Smooth muscle cell of the brain vasculature (primary cell): ENCODE measurements at regions not wholly inside any gene's neighbourhood (a gene's known extent, or its start where the extent isn't known, plus 50 kb on each side); places are given as distances from the start of the nearest gene placed in this dataset.

Experiments
- DNase-seq: peaks from one replicate; pipeline ENCODE4 v3.0.0-alpha.2; 2012; ENCODE audit warnings: low read depth, low spot score

DNA sequence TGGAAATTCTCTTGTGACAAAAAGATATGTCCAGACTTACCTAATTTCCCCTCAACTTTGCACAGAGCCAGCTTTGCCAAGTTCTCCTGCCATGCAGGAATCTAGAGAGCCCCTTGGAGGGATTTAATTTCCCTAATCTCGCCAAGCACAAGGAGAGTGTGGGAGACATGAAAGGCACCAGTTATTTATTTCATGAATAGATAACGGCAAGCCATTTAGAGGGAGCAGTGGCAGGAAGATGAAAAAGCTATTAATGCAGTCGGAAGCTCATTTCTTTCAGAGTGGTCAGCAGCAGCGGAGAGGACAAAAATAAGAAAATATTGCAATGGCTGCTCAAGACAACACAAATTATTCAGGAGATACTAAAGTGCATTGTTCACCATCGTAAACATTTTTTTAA is 150.9 kb upstream of the WSCD2 start:
- no peak for DNase-seq

DNA sequence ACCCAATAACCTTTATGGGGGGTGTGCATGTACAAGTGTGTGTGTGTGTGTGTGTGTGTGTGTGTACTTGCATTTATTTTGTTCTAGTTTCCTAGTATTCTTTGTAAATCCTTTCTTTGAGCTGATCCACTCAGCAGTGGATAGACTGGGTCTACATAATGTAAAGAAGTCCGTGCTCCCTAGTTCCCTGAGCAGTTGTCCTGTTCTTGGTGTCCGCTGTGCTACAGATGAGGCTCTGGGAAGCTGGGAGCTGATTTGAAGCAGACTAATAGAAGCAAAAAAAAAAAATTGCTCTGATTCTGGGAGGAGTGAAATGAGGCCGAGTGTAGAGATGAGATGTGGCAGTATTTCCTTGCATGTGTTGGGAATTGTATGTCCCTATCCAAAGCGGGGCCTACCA is 150.4 kb upstream of the WSCD2 start:
- DNase-seq = no peak

DNA sequence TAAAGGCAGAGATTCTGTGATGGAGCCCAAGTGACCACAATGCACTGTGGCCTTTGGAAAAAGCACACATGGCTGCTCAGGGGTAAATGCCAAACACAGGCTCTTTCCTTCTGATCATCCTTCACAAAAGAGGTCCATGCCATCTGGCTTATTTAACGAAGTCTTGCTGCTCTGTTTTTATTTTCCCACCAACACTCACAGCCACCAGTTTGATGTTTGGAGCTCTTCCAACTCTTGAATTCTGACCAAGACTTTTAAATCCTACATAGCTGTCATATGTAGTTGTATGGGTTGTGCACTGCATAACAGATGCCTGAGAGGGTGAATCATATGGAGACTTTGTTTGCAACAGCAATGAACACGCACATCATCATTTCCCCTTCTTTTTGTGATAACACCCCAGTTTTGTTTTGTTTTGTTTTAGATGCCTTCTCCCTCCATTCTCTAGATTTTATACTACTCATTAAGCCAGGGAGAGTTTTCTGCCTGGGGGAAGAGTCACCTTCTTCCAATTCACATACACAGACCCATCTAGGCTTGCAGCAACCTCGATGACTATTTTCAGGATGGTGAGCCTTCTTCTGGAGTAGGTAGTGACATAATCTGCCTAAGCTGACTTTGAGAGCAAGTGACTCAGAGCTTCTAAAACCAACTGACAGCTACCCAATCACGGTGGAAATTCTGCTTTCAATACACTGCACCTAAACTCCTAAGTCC is 145.2 kb upstream of the WSCD2 start:
- DNase-seq = no peak

DNA sequence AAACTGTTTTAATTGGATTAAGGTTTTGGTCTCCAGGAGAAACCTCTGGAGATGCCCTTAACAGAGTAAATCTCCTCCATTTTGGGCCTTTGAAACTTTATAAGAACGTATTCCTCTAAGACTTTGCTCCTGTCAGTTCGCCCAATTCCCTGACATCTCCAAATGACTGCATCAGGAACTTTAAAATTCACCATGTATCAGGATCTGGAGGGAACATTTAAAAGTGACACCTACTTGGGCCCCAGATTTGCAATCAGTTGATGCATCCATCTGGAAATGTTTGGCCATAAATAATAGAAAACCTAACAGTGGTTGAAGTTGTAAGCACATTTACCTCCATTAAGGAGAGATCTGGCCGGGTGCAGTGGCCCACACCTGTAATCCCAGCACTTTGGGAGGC is 144.1 kb upstream of the WSCD2 start:
- no peak for DNase-seq

DNA sequence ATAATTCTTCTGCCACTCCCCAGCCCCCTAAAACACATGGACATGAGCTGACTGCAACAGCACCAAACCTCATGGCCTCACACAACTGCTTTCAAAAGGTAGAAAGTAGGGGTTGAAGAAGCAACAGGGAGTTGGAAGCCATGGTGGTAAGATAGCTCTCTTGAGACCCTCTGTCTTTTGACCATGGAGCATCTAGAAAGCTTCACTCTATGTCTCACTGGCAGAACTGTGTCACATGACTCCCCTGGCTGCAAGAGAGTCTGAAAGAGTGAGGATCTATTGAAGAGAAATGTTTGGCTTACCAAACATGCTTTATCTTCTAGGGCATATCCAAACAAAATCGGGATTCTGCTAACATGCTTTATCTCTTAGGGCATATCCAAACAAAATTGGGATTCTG is 142.9 kb upstream of the WSCD2 start:
- DNase-seq = no peak

DNA sequence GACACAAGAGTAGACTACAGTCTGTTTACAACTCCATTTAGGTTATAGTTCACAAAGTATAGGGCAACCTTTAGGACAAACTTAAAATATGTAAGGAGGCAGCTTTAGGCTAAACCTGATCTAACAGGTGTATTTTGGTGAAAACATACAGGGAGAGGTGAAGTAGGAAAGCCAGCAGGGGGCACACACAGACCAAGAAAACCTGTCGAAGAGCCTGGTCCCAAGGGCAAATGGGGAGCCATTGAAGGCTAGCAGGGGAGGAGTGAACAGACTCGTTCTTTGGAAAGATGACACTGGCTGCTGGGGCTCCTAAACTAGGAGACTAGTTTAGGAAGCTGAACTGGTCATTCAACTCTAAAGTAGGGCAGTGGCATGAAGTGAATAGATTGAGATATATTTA is 138.8 kb upstream of the WSCD2 start:
- DNase-seq = no peak

DNA sequence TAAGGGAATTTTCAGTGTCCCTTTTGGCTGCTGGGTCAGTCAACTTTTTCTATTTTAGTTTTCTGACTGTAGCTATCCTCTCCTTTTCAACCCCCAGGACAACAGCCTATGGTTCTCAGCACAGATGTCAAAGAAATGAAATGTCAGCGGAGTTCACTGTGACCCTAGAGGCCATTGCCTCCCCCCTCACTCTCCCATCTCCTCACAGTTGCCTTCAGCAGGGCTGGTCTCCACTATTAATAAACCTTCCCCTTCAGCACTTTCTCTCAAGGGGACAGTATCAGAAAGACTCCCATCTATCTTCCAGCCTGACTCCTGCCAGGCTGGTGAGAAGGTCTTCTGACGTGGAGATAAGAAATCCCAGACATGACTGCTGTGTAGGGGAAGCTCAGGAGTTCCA is 137.1 kb upstream of the WSCD2 start:
- no peak for DNase-seq

DNA sequence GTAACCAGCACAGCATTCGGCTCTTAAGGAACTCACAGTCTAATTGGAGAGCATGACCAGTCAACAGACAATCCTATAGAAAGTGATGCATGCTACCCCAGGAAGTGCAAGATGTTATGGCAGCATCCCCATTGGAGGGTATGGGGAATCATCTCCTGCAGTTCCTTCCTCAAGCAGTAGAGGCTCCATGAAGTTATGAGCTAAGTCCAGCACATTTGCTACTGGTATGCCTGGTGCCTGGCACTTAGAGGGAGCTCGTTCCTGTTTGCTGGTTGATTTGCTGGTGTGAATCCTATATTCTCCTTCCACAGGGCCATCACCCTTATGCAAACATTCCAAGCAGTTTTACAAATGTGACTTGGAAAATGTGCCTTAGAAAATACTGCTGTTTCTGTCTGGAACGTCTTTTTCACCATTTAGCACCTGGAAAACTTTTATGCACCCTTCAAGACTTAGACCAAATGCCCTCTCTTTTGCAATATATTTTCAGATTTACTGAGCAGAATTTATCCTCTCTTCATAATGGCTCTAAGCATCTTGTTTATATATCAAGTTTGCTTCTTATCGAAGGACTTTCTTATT is 136.1 kb upstream of the WSCD2 start:
- no peak for DNase-seq

DNA sequence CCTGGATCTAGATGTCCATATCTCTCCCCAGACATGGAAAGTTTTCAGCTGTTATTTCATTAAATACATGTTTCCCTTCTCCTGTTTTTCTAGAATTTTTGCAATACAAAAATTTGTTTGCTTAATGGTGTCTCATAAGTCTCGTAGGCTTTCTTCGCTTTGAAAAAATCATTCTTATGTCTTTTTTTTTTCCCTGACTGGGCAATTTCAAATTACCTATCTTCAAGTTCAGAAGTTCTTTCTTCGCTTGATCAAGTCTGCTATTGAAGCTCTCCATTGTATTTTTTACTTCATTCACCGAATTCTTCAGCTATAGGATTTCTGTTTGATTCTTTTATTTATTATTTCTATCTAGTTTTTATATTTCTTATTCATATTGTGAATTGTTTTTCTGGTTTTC is 130.2 kb upstream of the WSCD2 start:
- DNase-seq = no peak

DNA sequence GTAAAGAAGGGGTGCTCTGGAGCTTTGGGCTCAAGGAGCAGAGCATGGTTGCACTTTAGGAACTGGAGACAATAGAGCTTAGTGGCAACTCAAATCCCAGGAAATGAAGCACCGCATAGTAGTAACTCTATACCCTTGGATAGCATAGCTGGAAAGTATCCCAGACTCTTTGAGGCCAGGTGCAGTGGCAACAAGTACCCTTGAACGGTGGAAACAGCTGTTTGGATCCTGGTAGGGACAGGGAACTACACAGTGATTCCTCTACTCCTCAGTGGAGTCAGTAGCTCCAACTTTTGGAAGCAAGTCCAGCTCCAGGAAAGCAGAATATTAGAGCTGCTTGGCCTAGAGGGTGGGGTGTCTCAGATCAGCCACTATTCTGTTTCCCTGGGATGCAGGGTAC is 129.0 kb upstream of the WSCD2 start:
- DNase-seq = no peak

DNA sequence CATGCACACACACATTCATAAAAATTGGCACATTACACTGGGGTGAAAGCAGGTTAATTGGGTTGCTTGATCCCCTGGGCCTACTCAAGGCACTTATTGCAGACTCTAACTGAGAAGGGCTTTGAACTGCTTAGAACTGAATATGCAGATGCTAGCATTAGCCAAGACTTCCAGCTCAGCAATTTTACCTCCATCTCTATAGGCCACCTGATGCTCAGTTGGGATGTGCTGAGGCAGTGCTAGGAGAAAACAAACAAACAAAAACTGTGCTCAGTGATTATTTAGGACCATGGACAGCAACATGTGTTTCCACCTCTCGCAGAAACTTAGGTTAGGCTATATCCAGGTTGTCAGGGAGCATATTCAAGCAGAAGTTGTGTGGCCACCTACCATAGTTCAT is 124.8 kb upstream of the WSCD2 start:
- no peak for DNase-seq

DNA sequence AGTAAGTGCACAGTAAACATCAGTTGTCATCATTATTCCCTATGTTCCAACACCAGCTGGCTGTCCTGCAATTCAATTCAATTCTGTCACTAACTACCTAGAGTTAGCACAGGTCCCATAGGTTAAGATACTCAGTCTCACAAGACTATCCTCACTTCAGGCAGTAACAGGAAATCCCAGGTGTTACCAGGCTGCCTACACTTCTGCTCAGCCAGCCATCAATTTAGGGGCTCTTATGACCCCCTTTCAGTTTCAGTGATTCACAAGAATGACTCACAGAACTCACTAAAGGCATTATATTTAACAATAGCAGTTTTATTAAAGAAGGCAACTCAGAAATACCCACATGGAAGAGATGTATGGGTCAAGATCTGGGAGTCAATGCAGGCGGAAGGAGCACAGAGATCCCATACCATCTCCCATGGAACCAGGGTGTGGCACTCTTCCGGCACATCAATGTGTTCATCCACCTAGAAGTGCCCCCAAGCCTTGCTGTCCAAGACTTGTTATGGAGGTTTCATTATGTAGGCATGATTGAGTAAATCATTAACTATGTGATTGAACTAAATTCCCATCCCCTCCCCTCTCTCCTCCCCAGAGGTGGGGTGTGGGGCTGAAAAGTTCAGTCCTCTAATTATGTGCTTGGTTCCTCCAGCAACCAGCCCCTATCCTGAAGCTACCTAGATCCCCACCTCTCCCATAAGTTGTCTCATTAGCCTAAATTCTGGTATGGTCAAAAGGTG is 120.8 kb upstream of the WSCD2 start:
- no peak for DNase-seq

DNA sequence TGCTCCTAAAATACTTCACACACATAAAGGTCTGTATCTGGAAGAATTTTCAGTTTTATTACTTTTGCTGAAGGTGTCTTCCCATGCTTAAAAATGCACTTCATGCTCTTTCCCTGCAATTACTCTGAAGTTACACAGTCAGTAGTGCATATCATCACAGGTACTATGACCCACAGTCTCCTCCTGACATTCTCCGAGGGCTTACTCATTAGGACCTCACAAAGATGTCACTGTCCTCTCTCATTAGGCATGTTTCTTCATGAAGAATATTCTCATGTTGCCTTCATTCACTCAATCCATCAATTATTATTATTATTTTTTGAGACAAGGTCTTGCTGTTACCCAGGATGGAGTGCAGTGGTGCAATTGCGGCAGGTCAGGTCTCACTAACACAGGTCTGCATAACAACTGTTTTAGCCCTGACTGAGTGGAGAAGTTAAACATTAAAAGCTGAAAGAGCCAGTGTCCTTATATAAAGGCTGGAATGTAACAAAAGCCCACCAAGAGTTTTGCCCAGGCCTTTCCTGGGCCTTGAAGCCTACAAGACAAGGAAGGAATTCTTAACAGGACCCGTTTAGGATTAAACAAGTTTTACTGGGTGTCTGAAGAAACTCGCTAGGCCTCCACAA is 119.5 kb upstream of the WSCD2 start:
- DNase-seq = no peak

DNA sequence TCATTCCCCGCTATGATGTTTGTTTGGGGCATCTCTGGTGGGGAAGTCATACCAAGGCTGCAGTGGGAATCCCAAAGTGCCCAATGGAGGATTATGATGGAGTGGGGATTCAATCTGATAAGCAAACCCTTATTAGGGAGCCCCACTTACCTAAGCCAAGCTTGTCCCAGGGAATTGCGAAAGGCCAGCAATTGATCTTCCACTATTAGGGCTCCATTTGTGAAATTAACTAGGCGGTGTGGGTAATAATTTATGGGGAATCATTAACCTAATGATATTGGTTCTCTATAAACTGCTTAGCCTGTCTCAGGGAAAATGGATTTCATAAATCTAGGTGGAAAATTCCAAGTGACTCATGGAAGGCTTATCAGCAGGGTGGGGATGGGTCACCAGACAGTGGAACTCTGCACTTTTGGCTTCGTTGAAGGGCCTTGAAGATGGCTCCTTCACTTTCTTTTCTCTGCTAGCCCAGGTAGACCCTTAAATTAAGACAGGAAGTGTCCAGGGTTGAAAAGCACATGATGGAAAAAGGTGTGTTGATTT is 113.0 kb upstream of the WSCD2 start:
- DNase-seq = no peak

DNA sequence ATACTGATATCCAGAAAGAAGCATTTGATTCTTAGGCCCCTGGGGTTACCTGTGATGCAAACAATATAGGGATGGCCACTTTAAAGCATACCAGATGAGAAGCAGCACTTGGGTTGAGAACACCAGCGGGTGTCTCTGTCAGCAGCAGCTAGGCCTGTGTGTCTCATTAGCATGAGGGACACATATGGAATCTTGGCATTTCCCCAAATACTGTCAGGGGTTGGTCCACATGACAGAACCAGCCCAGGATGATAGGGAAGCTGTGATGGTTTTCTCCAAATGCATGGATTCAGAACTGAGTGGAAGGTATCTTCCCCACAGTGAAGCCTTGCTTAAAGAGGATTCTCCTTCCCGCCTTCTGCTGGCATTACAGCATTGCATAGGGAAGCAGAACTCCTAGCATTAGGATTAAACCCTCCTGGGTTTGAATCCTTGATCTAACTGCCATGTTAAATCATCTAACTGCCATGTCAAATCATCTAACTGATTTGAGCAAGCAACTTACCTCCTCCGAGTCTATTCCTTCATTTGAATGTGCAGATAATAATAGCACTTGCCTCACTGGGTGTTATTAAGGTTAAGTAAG is 111.5 kb upstream of the WSCD2 start:
- DNase-seq = no peak

DNA sequence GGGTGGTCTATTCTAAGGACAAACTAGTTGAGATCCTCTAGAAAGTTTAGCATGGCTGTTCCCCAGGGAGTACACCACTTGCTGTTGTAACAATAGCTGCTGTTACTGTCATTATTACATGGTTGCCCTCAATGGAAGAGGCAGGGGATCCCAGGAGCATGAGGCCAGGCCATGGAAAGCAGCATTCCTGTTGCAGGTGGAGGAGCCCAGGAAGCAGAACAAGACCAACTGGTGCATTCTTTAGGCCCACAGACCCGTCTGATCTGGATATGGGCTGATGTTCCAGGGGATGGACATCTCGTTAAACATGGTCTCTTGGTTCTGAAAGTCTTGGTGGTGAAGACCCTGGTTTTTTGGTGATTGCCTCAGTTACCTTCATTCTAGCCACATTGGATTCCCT is 109.2 kb upstream of the WSCD2 start:
- no peak for DNase-seq

DNA sequence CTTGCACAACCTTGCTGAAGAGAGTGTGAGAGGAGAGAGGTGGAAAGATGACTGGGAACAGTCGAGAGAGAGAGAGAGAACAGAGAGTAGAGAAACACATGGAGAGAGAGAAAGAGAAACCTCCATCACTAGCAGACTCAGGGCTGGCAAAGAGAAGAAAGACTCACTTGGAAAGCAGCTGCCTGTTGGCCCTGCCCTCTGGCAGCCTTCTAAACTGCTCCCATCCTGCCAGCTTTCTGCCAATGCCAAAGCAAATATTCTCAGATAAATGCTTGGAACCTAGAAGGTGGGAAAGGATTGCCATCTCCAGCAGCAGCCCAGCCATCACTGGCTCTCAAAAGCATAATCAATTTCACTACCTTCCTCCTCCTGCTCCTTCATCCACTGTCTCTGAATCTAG is 107.9 kb upstream of the WSCD2 start:
- no peak for DNase-seq

DNA sequence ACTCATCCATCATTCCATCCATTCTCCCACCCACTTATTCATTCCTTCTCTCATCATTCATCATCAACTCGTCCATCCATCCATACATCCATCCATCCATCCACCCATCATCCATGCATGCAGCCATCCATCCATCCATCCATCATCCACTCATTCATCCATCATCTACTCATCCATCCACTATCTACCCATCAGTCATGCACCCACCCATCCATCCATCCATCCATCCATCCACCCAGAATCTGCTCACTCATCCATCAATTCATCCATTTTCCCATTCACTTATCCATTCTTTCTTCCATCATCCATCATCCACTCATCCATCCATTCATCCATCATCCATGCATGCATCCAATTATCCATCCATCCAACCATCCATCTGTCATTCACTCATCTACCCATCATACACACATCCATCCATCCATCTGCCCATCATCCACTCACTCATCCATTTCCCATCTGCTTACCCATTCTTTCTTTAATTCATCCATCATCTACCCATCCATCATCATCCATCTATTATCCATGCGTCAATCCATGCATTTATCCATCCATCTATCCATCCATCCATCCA is 107.1 kb upstream of the WSCD2 start:
- DNase-seq = no peak

DNA sequence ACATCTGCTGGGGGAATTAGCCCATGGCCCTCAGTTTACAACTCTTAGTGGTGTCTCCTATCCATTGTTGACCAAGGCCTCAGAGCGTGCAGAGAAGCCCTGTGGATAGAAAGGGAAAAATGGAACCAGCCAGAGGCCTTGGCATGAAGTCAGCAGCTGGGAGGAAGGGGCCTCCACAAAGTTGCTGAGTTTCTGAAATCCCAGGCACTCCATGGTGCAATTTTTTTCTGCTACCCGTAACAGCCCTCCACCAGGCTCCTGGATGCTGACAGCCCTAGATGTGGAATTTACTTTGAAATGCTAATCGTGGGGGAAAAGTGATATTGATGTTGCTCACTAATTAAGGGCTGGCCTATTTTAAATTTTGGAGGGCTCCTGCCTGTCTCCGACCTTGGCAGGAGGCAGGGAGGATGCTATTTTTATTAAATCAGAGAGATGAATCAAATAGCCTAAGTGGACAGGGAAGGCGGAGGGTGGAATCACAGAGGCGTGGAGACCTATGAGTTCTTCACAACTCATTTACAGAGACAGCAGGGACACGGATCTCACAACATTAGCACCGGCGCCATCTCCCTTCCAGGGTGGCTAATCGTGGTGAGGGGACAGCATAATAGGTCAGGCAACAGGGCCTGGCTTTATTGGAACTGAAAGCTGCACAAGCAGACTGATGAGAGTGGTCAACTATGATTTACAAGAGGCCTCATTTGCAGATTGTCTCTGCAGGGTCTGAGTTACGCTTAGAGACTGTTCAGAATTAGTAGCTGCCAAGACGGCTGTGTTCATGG is 99.8 kb upstream of the WSCD2 start:
- DNase-seq = no peak

DNA sequence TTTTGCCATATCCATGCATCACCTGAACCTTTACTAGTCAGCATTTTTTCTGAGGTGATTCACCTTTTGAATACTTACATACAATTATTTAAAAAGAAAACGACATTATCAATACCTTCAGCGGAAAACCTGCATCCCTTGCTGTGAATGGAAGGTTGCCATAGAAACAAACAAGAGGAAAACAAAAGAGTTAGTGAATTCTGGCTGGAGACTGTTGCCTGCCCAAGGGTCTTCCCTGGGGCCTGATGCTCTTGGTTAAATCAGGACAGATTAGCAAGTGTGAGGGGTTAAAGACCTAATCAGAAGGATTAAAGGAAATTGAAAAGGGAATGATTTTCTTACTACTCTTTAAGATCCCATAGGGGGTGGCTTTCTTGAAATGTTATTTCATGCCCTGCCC is 96.0 kb upstream of the WSCD2 start:
- no peak for DNase-seq

DNA sequence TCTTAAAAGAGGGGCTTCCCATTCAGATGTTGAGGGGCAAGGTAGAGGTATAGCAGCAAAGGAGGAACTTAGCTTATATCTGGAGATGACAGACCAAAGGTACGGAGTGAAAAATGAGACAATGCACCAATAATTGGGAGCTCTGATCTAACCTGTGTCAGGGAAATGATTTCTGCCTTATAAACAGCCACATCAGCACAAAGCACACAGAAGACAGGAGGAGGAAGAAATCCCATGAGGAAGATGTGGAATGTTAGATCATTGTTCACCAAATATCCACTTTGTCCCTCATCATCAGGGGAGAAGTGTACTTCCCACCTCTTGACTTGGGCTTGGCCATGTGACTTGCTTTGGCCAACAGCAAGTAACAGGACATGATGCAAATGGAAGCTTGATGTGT is 93.7 kb upstream of the WSCD2 start:
- DNase-seq = no peak
